Neuronal stem cell (in vitro differentiated cells): ENCODE measurements at regions not wholly inside any gene's neighbourhood (a gene's known extent, or its start where the extent isn't known, plus 50 kb on each side); places are given as distances from the start of the nearest gene placed in this dataset.

Source experiments
- DNase-seq: peaks from one replicate; pipeline ENCODE4 v3.0.0-alpha.2; 2013; ENCODE audit warnings: low spot score
- H2AFZ ChIP-seq: one replicate; pipeline ENCODE4 v1.6.1; 2013; ENCODE audit warnings: mild to moderate bottlenecking, low read length, inconsistent platforms
- H2AK5ac ChIP-seq: 2 replicates; pipeline ENCODE4 v1.6.1; 2013; ENCODE audit warnings: low read depth, mild to moderate bottlenecking, inconsistent platforms, low read length, moderate library complexity, mixed read lengths
- H2BK120ac ChIP-seq: 2 replicates; pipeline ENCODE4 v1.6.1; 2013; ENCODE audit warnings: low read depth, mild to moderate bottlenecking, inconsistent platforms, low read length, moderate library complexity, mixed read lengths
- H2BK12ac ChIP-seq: one replicate; pipeline ENCODE4 v1.6.1; 2013; ENCODE audit warnings: low read length, inconsistent platforms
- H2BK15ac ChIP-seq: 2 replicates; pipeline ENCODE4 v1.6.1; 2013; ENCODE audit warnings: mild to moderate bottlenecking, low read length, inconsistent platforms, mixed read lengths
- H2BK5ac ChIP-seq: one replicate; pipeline ENCODE4 v1.6.1; 2013; ENCODE audit warnings: inconsistent platforms, mild to moderate bottlenecking, low read length, moderate library complexity
- H3K14ac ChIP-seq: one replicate; pipeline ENCODE4 v1.6.1; 2013; ENCODE audit warnings: low read length, inconsistent platforms
- H3K18ac ChIP-seq: 2 replicates; pipeline ENCODE4 v1.6.1; 2013; ENCODE audit warnings: low read length, inconsistent platforms
- H3K23ac ChIP-seq: 2 replicates; pipeline ENCODE4 v1.6.1; 2013; ENCODE audit warnings: low read depth, mild to moderate bottlenecking, mixed read lengths, low read length, inconsistent platforms; ENCODE audit not compliant: poor library complexity
- H3K27ac ChIP-seq: replicated peaks from 3 replicates; pipeline ENCODE4 v1.5.1; 2013; ENCODE audit warnings: low read length, inconsistent platforms
- H3K27me3 ChIP-seq, 3 experiments: 2 replicates each; pipeline ENCODE4 v1.6.1; 2013; ENCODE audit warnings: low read length in 3 of 3, mild to moderate bottlenecking in 2 of 3, inconsistent platforms in 1 of 3, low read depth in 1 of 3, mixed read lengths in 1 of 3, moderate library complexity in 1 of 3; ENCODE audit not compliant: control insufficient read depth in 3 of 3, insufficient read depth in 3 of 3
- H3K36me3 ChIP-seq, 2 donors: replicated peaks in 1 of 2; 2 replicates each; pipeline ENCODE4 v1.6.1; 2013; ENCODE audit warnings: low read length in 2 of 2; ENCODE audit not compliant: control insufficient read depth in 2 of 2, insufficient read depth in 2 of 2
- H3K4ac ChIP-seq: 2 replicates; pipeline ENCODE4 v1.6.1; 2013; ENCODE audit warnings: inconsistent platforms, mild to moderate bottlenecking, low read length, moderate library complexity
- H3K4me1 ChIP-seq, 2 donors: 1 replicate in 1 of 2; 2 replicates in 1 of 2; pipeline ENCODE4 v1.6.1; 2013; ENCODE audit warnings: low read length in 2 of 2, low read depth in 1 of 2; ENCODE audit not compliant: control insufficient read depth in 2 of 2, insufficient read depth in 1 of 2
- H3K4me2 ChIP-seq: one replicate; pipeline ENCODE4 v1.6.1; 2013; ENCODE audit warnings: mild to moderate bottlenecking, low read length, inconsistent platforms; ENCODE audit not compliant: insufficient read depth, poor library complexity, severe bottlenecking
- H3K4me3 ChIP-seq, 2 donors: 2 replicates each; pipeline ENCODE4 v1.5.1; 2013; ENCODE audit warnings: low read length in 2 of 2, mild to moderate bottlenecking in 2 of 2, inconsistent platforms in 1 of 2, moderate library complexity in 1 of 2
- H3K79me1 ChIP-seq: one replicate; pipeline ENCODE4 v1.6.1; 2013; ENCODE audit warnings: low read depth, mild to moderate bottlenecking, inconsistent platforms, low read length, moderate library complexity
- H3K9ac ChIP-seq: one replicate; pipeline ENCODE4 v1.6.1; 2013; ENCODE audit warnings: mild to moderate bottlenecking, low read depth, low read length, inconsistent platforms; ENCODE audit not compliant: poor library complexity
- H3K9me3 ChIP-seq, 2 donors: replicated peaks in 1 of 2; 2 replicates each; pipeline versions ENCODE3 to v1.6.1; 2013; ENCODE audit warnings: low read length in 2 of 2, mild to moderate bottlenecking in 2 of 2, inconsistent platforms in 1 of 2, low read depth in 1 of 2, mixed read lengths in 1 of 2, moderate library complexity in 1 of 2; ENCODE audit not compliant: control insufficient read depth in 2 of 2, insufficient read depth in 1 of 2
- H4K8ac ChIP-seq: one replicate; pipeline ENCODE4 v1.6.1; 2013; ENCODE audit warnings: low read depth, mild to moderate bottlenecking, inconsistent platforms, low read length, moderate library complexity
- H4K91ac ChIP-seq: one replicate; pipeline ENCODE4 v1.6.1; 2013; ENCODE audit warnings: low read length, low read depth, mild to moderate bottlenecking, inconsistent platforms; ENCODE audit not compliant: poor library complexity
- WGBS, 2 donors: extraction: QIAGEN DNeasy Blood & Tissue Kit; methylation state at CpG; one replicate each; pipeline ENCODE4 v1.1.7; 2013; ENCODE audit warnings: missing lambda C conversion rate in 2 of 2, mixed read lengths in 1 of 2; ENCODE audit not compliant: insufficient read length in 2 of 2, insufficient replicate concordance in 1 of 2; ENCODE audit errors: extremely low coverage in 2 of 2; 5-methylcytosine and 5-hydroxymethylcytosine counted together

GRCh38 chr22:44404341-44405020 lies 91.7 kb upstream of the SHISAL1 start:
- Histone ChIP-seq H3K27me3 (peaks cover 0 to 23% (median 0%) of the 10 kb centered on the region in 3 experiments), H3K14ac (no peak overlapping the region), H3K4me1 (peaks cover 0 to 3% of the 10 kb centered on the region in 2 donors), H4K91ac (no peak overlapping the region), H3K9ac (no peak overlapping the region), H2AK5ac (peak overlapping the region; percentile 78), H4K8ac (no peak overlapping the region), H3K27ac (no peak overlapping the region), H3K18ac (peak overlapping the region; percentile 60), H3K79me1 (peaks cover 4% of the 10 kb centered on the region), H3K4me2 (no peak overlapping the region), H3K36me3 (no peaks in the 10 kb centered on the region), H3K23ac (no peak overlapping the region), H2BK12ac (no peak overlapping the region), H2BK15ac (no peak overlapping the region), H2AFZ (no peak overlapping the region), H2BK5ac (no peak overlapping the region), H3K4me3 (no peak overlapping the region), H3K9me3 (no peaks in the 10 kb centered on the region), H3K4ac (no peak overlapping the region), H2BK120ac (no peak overlapping the region)
- no CpG with 5 or more reads among the region's 16 CpGs for WGBS, 2 donors
- DNase-seq: no peak

- Histone ChIP-seq H3K9ac (peak overlapping the region; percentile 51), H2BK120ac (no peak overlapping the region), H3K4me2 (no peak overlapping the region), H3K14ac (no peak overlapping the region), H2AK5ac (peak overlapping the region; percentile 78), H4K8ac (no peak overlapping the region), H2BK12ac (peak overlapping the region; percentile 46), H2AFZ (no peak overlapping the region), H3K23ac (peak overlapping the region; percentile 29), H2BK15ac (peak overlapping the region; percentile 6), H3K9me3 (no peaks in the 10 kb centered on the region), H4K91ac (no peak overlapping the region), H3K36me3 (no peaks in the 10 kb centered on the region), H3K18ac (peak overlapping the region; percentile 63), H3K4me3 (no peak overlapping the region), H3K4ac (no peak overlapping the region), H3K27ac (no peak overlapping the region), H3K27me3 (peaks cover 0 to 18% (median 0%) of the 10 kb centered on the region in 3 experiments), H2BK5ac (no peak overlapping the region), H3K79me1 (peaks cover 4% of the 10 kb centered on the region), H3K4me1 (peaks cover 0 to 3% of the 10 kb centered on the region in 2 donors)
- no peak for DNase-seq
- WGBS, 2 donors: no CpG with 5 or more reads among the region's 10 CpGs
Observed at GRCh38 chr22:44403602-44404329, 91.0 kb upstream of the SHISAL1 start.

- no peak overlapping the region for H2AFZ ChIP-seq
Observed at GRCh38 chr22:44403166-44403565, 90.4 kb upstream of the SHISAL1 start.

More at GRCh38 chr22:44403166-44403565, 90.4 kb upstream of the SHISAL1 start:
- Histone ChIP-seq H3K79me1 (peaks cover 4% of the 10 kb centered on the region), H3K4ac (no peak overlapping the region), H4K91ac (no peak overlapping the region), H3K27me3 (peaks cover 0 to 14% (median 0%) of the 10 kb centered on the region in 3 experiments), H2BK15ac (peak overlapping the region; percentile 6), H3K18ac (peak overlapping the region; percentile 63), H3K36me3 (no peaks in the 10 kb centered on the region), H2BK120ac (no peak overlapping the region), H3K27ac (no peak overlapping the region), H2BK5ac (peak overlapping the region; percentile 30), H3K4me1 (peaks cover 0 to 3% of the 10 kb centered on the region in 2 donors), H2AK5ac (peak overlapping the region; percentile 41), H4K8ac (no peak overlapping the region), H3K4me2 (no peak overlapping the region), H3K23ac (no peak overlapping the region), H3K14ac (peak overlapping the region; percentile 14), H3K9ac (peak overlapping the region; percentile 51), H3K4me3 (no peak overlapping the region), H3K9me3 (no peaks in the 10 kb centered on the region), H2BK12ac (no peak overlapping the region)
- no CpG with 5 or more reads among the region's 5 CpGs for WGBS, 2 donors
- DNase-seq: no peak
